ENCODE measurements at regions not wholly inside any gene's neighbourhood (a gene's known extent, or its start where the extent isn't known, plus 50 kb on each side); places are given as distances from the start of the nearest gene placed in this dataset.

- Histone ChIP-seq H3K4me3 (no peak overlapping the region), H3K9me3 (no peaks in the 10 kb centered on the region), H3K36me3 (ENCODE audit: low read depth) (no peaks in the 10 kb centered on the region), H3K4me1 (ENCODE audit: low read depth) (no peaks in the 10 kb centered on the region)
- DNase-seq = no peak
- intact Hi-C loops (cut with DNase I, micrococcal nuclease) = no loop called here
- no peak for ATAC-seq
- TF ChIP-seq CTCF (IDR thresholded peaks at IDR 0.05) = no peak
Observed at GRCh38 chr2:12035029-12035720, 288.7 kb downstream of the LPIN1 start.

- ATAC-seq (no peak), DNase-seq (no peak)
- Histone ChIP-seq H3K9me3 (no peaks in the 10 kb centered on the region), H3K36me3 (ENCODE audit: low read depth) (no peaks in the 10 kb centered on the region), H3K4me3 (no peak overlapping the region), H3K4me1 (ENCODE audit: low read depth) (no peaks in the 10 kb centered on the region)
- intact Hi-C loops (cut with DNase I, micrococcal nuclease) = no loop called here
- TF ChIP-seq CTCF (IDR thresholded peaks at IDR 0.05) = no peak
Observed at GRCh38 chr2:12035956-12036639, 289.7 kb downstream of the LPIN1 start.

GRCh38 chr2:12036640-12036983 lies 290.2 kb downstream of the LPIN1 start:
- Histone ChIP-seq H3K9me3 (no peaks in the 10 kb centered on the region), H3K36me3 (ENCODE audit: low read depth) (no peaks in the 10 kb centered on the region), H3K4me1 (ENCODE audit: low read depth) (no peaks in the 10 kb centered on the region), H3K4me3 (no peak overlapping the region)
- no peak for ATAC-seq
- no peak for DNase-seq
- no peak for TF ChIP-seq CTCF (IDR thresholded peaks at IDR 0.05)
- intact Hi-C loops (cut with DNase I, micrococcal nuclease) = no loop called here

- Histone ChIP-seq H3K4me3 (no peak overlapping the region), H3K36me3 (ENCODE audit: low read depth) (no peaks in the 10 kb centered on the region), H3K9me3 (no peaks in the 10 kb centered on the region), H3K4me1 (ENCODE audit: low read depth) (no peaks in the 10 kb centered on the region)
- DNase-seq (no peak), ATAC-seq (no peak)
- no peak for TF ChIP-seq CTCF (IDR thresholded peaks at IDR 0.05)
- intact Hi-C loops (cut with DNase I, micrococcal nuclease) = no loop called here
Observed at GRCh38 chr2:12037301-12037700, 290.9 kb downstream of the LPIN1 start.

GRCh38 chr2:12041236-12041635 lies 294.8 kb downstream of the LPIN1 start:
- Histone ChIP-seq H3K36me3 (ENCODE audit: low read depth) (no peaks in the 10 kb centered on the region), H3K9me3 (no peaks in the 10 kb centered on the region), H3K4me1 (ENCODE audit: low read depth) (no peaks in the 10 kb centered on the region), H3K4me3 (no peak overlapping the region)
- intact Hi-C loops (cut with DNase I, micrococcal nuclease) = no loop called here
- no peak for ATAC-seq
- no peak for TF ChIP-seq CTCF (IDR thresholded peaks at IDR 0.05)
- no peak for DNase-seq

All from mucosa of descending colon (tissue), 3 donors.